Vagina (tissue), 2 donors: ENCODE measurements at regions not wholly inside any gene's neighbourhood (a gene's known extent, or its start where the extent isn't known, plus 50 kb on each side); places are given as distances from the start of the nearest gene placed in this dataset.
"Not testable (repeated sequence)": the region's sequence is repeated elsewhere in the genome, so short reads cannot be mapped to it uniquely, and the experiment has no call there.

Experiments
- DNase-seq, 2 donors: peaks; one replicate each; pipeline ENCODE4 v3.0.0-alpha.2; 2017; ENCODE audit errors: extremely low spot score in 2 of 2
- H3K27ac ChIP-seq: fragments of 200-600 bp; sonication (generic); one replicate; pipeline ENCODE4 v1.5.1; 2019
- H3K27me3 ChIP-seq: fragments of 200-600 bp; sonication (generic); one replicate; pipeline ENCODE4 v1.5.1; 2019
- H3K36me3 ChIP-seq, 2 donors: fragments of 200-600 bp; sonication (generic); one replicate each; pipeline ENCODE4 v1.5.1; 2017 to 2019
- H3K4me1 ChIP-seq: fragments of 200-600 bp; sonication (generic); one replicate; pipeline ENCODE4 v1.5.1; 2019
- H3K4me3 ChIP-seq, 2 donors: fragments of 200-600 bp; sonication (generic); 1 replicate in 1 of 2; 2 replicates in 1 of 2; pipeline ENCODE4 v1.5.1; 2016 to 2019
- H3K9me3 ChIP-seq: fragments of 200-600 bp; sonication (generic); one replicate; pipeline ENCODE4 v1.5.1; 2019
- CTCF ChIP-seq, 3 experiments: fragments of 450-650 bp in 2 of 3; fragments of 200-600 bp in 1 of 3; sonication (generic) in 1 of 3; IDR thresholded peaks; one replicate each; pipeline ENCODE4 v1.5.1; 2017 to 2019; ENCODE audit warnings: antibody characterized with exemption in 3 of 3, mild to moderate bottlenecking in 2 of 3, moderate library complexity in 2 of 3
- POLR2A ChIP-seq, 2 donors: fragments of 450-650 bp; IDR thresholded peaks; one replicate each; pipeline ENCODE4 v1.6.1; 2017; ENCODE audit warnings: antibody characterized with exemption in 2 of 2, mild to moderate bottlenecking in 2 of 2, moderate library complexity in 2 of 2
- POLR2AphosphoS5 ChIP-seq, 2 donors: sonication (generic); formaldehyde crosslinking; IDR thresholded peaks; one replicate each; pipeline ENCODE4 v1.9.0; 2017; ENCODE audit warnings: antibody characterized with exemption in 2 of 2, mild to moderate bottlenecking in 2 of 2, low read depth in 1 of 2; ENCODE audit not compliant: insufficient read depth in 1 of 2
- intact Hi-C: fragments of 100-400 bp; cut with DNase I; formaldehyde crosslinking; loops from one replicate; pipeline ENCODE4 v1.15.1; 2023

GRCh38 chr6:111925296-111925695 is 52.0 kb upstream of the FYN start:
- H3K27me3 ChIP-seq: no peaks in the 10 kb centered on the region
- no peaks in the 10 kb centered on the region for H3K9me3 ChIP-seq
- intact Hi-C loops: no loop called here
- no peak overlapping the region for H3K4me3 ChIP-seq
- H3K36me3 ChIP-seq: no peaks in the 10 kb centered on the region
- no peak for TF ChIP-seq POLR2A (IDR thresholded peaks at IDR 0.05)
- TF ChIP-seq CTCF (IDR thresholded peaks at IDR 0.05): no peak
- no peak for TF ChIP-seq POLR2AphosphoS5 (IDR thresholded peaks at IDR 0.05; ENCODE audit: insufficient read depth in 1 of 2, low read depth in 1 of 2)
- no peak overlapping the region for H3K27ac ChIP-seq
- H3K4me1 ChIP-seq: no peaks in the 10 kb centered on the region
- DNase-seq: no peak

- intact Hi-C loops: no loop called here
- H3K9me3 ChIP-seq: no peaks in the 10 kb centered on the region
- TF ChIP-seq POLR2AphosphoS5 (IDR thresholded peaks at IDR 0.05; ENCODE audit: insufficient read depth in 1 of 2, low read depth in 1 of 2) (no peak), POLR2A (IDR thresholded peaks at IDR 0.05) (no peak), CTCF (IDR thresholded peaks at IDR 0.05) (no peak)
These were observed 53.6 kb upstream of the FYN start for GRCh38 chr6:111926731-111927302.

GRCh38 chr6:111927321-111927720 is 54.1 kb upstream of the FYN start:
- Histone ChIP-seq H3K27ac (no peak overlapping the region), H3K9me3 (no peaks in the 10 kb centered on the region), H3K27me3 (no peaks in the 10 kb centered on the region), H3K36me3 (no peaks in the 10 kb centered on the region), H3K4me1 (no peaks in the 10 kb centered on the region), H3K4me3 (no peak overlapping the region)
- intact Hi-C loops: no loop called here
- TF ChIP-seq POLR2AphosphoS5 (IDR thresholded peaks at IDR 0.05; ENCODE audit: insufficient read depth in 1 of 2, low read depth in 1 of 2): no peak
- TF ChIP-seq POLR2A (IDR thresholded peaks at IDR 0.05): no peak
- TF ChIP-seq CTCF (IDR thresholded peaks at IDR 0.05): no peak
- DNase-seq: no peak

More at GRCh38 chr6:111926731-111927302, 53.6 kb upstream of the FYN start:
- no peak overlapping the region for H3K27ac ChIP-seq
- no peak overlapping the region for H3K4me3 ChIP-seq
- H3K27me3 ChIP-seq: no peaks in the 10 kb centered on the region
- no peak for DNase-seq
- no peaks in the 10 kb centered on the region for H3K4me1 ChIP-seq
- H3K36me3 ChIP-seq: no peaks in the 10 kb centered on the region

- no peaks in the 10 kb centered on the region for H3K27me3 ChIP-seq
- no peak for DNase-seq
- H3K4me1 ChIP-seq: no peaks in the 10 kb centered on the region
- H3K27ac ChIP-seq: no peak overlapping the region
- no peak overlapping the region for H3K4me3 ChIP-seq
- intact Hi-C loops: no loop called here
- H3K9me3 ChIP-seq: no peaks in the 10 kb centered on the region
- TF ChIP-seq POLR2AphosphoS5 (IDR thresholded peaks at IDR 0.05; ENCODE audit: insufficient read depth in 1 of 2, low read depth in 1 of 2): no peak
- TF ChIP-seq POLR2A (IDR thresholded peaks at IDR 0.05): no peak
- no peak for TF ChIP-seq CTCF (IDR thresholded peaks at IDR 0.05)
- H3K36me3 ChIP-seq: no peaks in the 10 kb centered on the region
These were observed 54.9 kb upstream of the FYN start for GRCh38 chr6:111928139-111928538.

- DNase-seq, intact Hi-C loops: not testable (repeated sequence)
These were observed 61.4 kb upstream of the FYN start for GRCh38 chr6:111934611-111935010.

More at GRCh38 chr6:111934611-111935010, 61.4 kb upstream of the FYN start:
- H3K4me1 ChIP-seq, H3K4me3 ChIP-seq, H3K27ac ChIP-seq, H3K9me3 ChIP-seq, H3K27me3 ChIP-seq, H3K36me3 ChIP-seq: not testable (repeated sequence)
